22Rv1 (cell line): ENCODE measurements at regions not wholly inside any gene's neighbourhood (a gene's known extent, or its start where the extent isn't known, plus 50 kb on each side); places are given as distances from the start of the nearest gene placed in this dataset.

Experiments
- ZFX ChIP-seq: fragments of 450-650 bp; IDR thresholded peaks from 2 replicates; pipeline ENCODE4 v1.6.1; 2017; ENCODE audit warnings: antibody characterized with exemption, borderline replicate concordance
- TF ChIP-seq, protein P1 (sequence below): fragments of 450-650 bp; IDR thresholded peaks from 2 replicates; pipeline ENCODE4 v1.5.1; 2017; ENCODE audit warnings: mild to moderate bottlenecking

DNA sequence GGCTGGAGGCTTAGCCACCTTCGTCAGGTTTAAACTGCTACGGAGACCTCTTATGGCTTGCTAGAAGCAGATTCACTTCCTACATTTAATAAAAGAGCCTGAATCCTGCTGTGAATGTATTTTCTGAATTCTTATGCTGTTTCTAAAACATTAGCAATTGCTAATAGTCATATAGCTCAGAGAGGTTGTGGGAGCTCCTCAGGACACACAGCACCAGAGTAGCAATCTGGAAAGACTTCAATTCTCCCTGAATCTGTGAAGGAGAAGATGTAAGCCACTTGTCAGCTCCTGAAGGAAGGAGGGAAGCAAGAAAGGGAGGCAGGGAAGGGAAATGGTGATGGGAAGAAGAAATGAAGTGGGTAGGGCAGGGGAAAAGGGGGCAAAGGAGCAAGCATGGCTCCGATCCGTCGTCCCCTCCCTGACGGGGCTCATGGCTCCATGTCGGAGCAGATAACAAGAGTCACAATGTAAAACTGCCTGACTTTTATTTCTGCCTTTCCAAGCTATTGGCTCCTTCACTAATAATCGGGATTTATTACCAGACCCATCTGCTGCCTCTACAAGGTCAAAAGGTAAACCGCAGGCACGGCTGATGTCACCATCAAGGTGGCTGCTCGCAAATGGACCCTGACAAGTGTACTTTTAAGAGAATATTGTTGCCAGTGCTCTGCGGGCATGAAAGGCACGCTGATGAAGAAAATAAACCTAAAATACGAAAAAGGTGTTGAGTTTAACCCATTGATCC, 656.0 kb upstream of the SALL3 start:
- TF ChIP-seq, protein P1, sequence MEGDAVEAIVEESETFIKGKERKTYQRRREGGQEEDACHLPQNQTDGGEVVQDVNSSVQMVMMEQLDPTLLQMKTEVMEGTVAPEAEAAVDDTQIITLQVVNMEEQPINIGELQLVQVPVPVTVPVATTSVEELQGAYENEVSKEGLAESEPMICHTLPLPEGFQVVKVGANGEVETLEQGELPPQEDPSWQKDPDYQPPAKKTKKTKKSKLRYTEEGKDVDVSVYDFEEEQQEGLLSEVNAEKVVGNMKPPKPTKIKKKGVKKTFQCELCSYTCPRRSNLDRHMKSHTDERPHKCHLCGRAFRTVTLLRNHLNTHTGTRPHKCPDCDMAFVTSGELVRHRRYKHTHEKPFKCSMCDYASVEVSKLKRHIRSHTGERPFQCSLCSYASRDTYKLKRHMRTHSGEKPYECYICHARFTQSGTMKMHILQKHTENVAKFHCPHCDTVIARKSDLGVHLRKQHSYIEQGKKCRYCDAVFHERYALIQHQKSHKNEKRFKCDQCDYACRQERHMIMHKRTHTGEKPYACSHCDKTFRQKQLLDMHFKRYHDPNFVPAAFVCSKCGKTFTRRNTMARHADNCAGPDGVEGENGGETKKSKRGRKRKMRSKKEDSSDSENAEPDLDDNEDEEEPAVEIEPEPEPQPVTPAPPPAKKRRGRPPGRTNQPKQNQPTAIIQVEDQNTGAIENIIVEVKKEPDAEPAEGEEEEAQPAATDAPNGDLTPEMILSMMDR = no peak
- TF ChIP-seq ZFX = no peak
